HUES64 (cell line): ENCODE measurements at regions not wholly inside any gene's neighbourhood (a gene's known extent, or its start where the extent isn't known, plus 50 kb on each side); places are given as distances from the start of the nearest gene placed in this dataset.

Experiments used
- H3K27ac ChIP-seq: 2 replicates; pipeline ENCODE4 v1.7.0; 2013; ENCODE audit warnings: low read depth, low read length, inconsistent platforms
- H3K27me3 ChIP-seq: 2 replicates; pipeline ENCODE4 v1.6.1; 2013; ENCODE audit warnings: mild to moderate bottlenecking, low read length; ENCODE audit not compliant: insufficient read depth
- H3K36me3 ChIP-seq: 2 replicates; pipeline ENCODE4 v1.6.1; 2013; ENCODE audit warnings: mild to moderate bottlenecking, low read length; ENCODE audit not compliant: insufficient read depth
- H3K4me1 ChIP-seq: 2 replicates; pipeline ENCODE4 v1.6.1; 2013; ENCODE audit warnings: mild to moderate bottlenecking, low read length, moderate library complexity; ENCODE audit not compliant: insufficient read depth
- H3K4me3 ChIP-seq: 2 replicates; pipeline ENCODE4 v1.5.1; 2013; ENCODE audit warnings: mild to moderate bottlenecking, low read length, moderate library complexity
- H3K9ac ChIP-seq: 2 replicates; pipeline ENCODE4 v1.6.1; 2013; ENCODE audit warnings: mild to moderate bottlenecking, low read depth, low read length
- H3K9me3 ChIP-seq: 2 replicates; pipeline ENCODE4 v1.6.1; 2013; ENCODE audit warnings: low read depth, low read length; ENCODE audit not compliant: insufficient read depth
- WGBS: fragments of 150-250, 120-280 bp; methylation state at CpG from one replicate; pipeline ENCODE4 v1.1.7; 2013; ENCODE audit warnings: missing lambda C conversion rate; 5-methylcytosine and 5-hydroxymethylcytosine counted together

GRCh38 chr1:192862271-192862670, 53.4 kb downstream of the RGS2 start:
- 89% methylated on average over 1 of the region's 1 CpG for WGBS
- Histone ChIP-seq H3K9me3 (no peaks in the 10 kb centered on the region), H3K4me1 (no peaks in the 10 kb centered on the region), H3K36me3 (no peaks in the 10 kb centered on the region), H3K9ac (no peak overlapping the region), H3K4me3 (no peak overlapping the region), H3K27ac (no peak overlapping the region), H3K27me3 (no peaks in the 10 kb centered on the region)

GRCh38 chr1:192866241-192866868, 57.5 kb downstream of the RGS2 start:
- Histone ChIP-seq H3K9ac (no peak overlapping the region), H3K27me3 (no peaks in the 10 kb centered on the region), H3K9me3 (no peaks in the 10 kb centered on the region), H3K4me1 (no peaks in the 10 kb centered on the region), H3K36me3 (no peaks in the 10 kb centered on the region), H3K27ac (no peak overlapping the region), H3K4me3 (no peak overlapping the region)
- 98% methylated on average over 4 of the region's 5 CpGs for WGBS

- Histone ChIP-seq H3K36me3 (no peaks in the 10 kb centered on the region), H3K27me3 (no peaks in the 10 kb centered on the region), H3K4me3 (no peak overlapping the region), H3K9me3 (no peaks in the 10 kb centered on the region), H3K4me1 (no peaks in the 10 kb centered on the region), H3K27ac (no peak overlapping the region), H3K9ac (no peak overlapping the region)
- WGBS = 83% methylated on average over 2 of the region's 4 CpGs
These were observed 58.3 kb downstream of the RGS2 start for GRCh38 chr1:192867180-192867579.

GRCh38 chr1:192869308-192869940, 60.6 kb downstream of the RGS2 start:
- Histone ChIP-seq H3K27ac (no peak overlapping the region), H3K9me3 (no peaks in the 10 kb centered on the region), H3K4me3 (no peak overlapping the region), H3K27me3 (no peaks in the 10 kb centered on the region), H3K4me1 (no peaks in the 10 kb centered on the region), H3K9ac (no peak overlapping the region), H3K36me3 (no peaks in the 10 kb centered on the region)
- WGBS = 96% methylated on average over 2 of the region's 4 CpGs

- no peaks in the 10 kb centered on the region for H3K36me3 ChIP-seq
- no peak overlapping the region for H3K27ac ChIP-seq
- WGBS = 90% methylated on average over 3 of the region's 3 CpGs
- H3K9me3 ChIP-seq = no peaks in the 10 kb centered on the region
- H3K27me3 ChIP-seq = no peaks in the 10 kb centered on the region
- no peaks in the 10 kb centered on the region for H3K4me1 ChIP-seq
- H3K9ac ChIP-seq = no peak overlapping the region
- H3K4me3 ChIP-seq = no peak overlapping the region
These were observed 63.2 kb downstream of the RGS2 start for GRCh38 chr1:192872010-192872409.

GRCh38 chr1:192873836-192874235, 65.0 kb downstream of the RGS2 start:
- Histone ChIP-seq H3K36me3 (no peaks in the 10 kb centered on the region), H3K9me3 (no peaks in the 10 kb centered on the region), H3K4me1 (no peaks in the 10 kb centered on the region), H3K4me3 (no peak overlapping the region), H3K27ac (no peak overlapping the region), H3K27me3 (no peaks in the 10 kb centered on the region), H3K9ac (no peak overlapping the region)

- Histone ChIP-seq H3K36me3 (no peaks in the 10 kb centered on the region), H3K27me3 (no peaks in the 10 kb centered on the region), H3K27ac (no peak overlapping the region), H3K9me3 (no peaks in the 10 kb centered on the region), H3K9ac (no peak overlapping the region), H3K4me3 (no peak overlapping the region), H3K4me1 (no peaks in the 10 kb centered on the region)
- 92% methylated on average over 1 of the region's 1 CpG for WGBS
These were observed 67.8 kb downstream of the RGS2 start for GRCh38 chr1:192876633-192877032.

GRCh38 chr1:192877283-192877886, 68.5 kb downstream of the RGS2 start:
- Histone ChIP-seq H3K27me3 (no peaks in the 10 kb centered on the region), H3K4me1 (no peaks in the 10 kb centered on the region), H3K27ac (no peak overlapping the region), H3K9ac (no peak overlapping the region), H3K36me3 (no peaks in the 10 kb centered on the region), H3K4me3 (no peak overlapping the region), H3K9me3 (no peaks in the 10 kb centered on the region)
- 97% methylated on average over 2 of the region's 2 CpGs for WGBS

GRCh38 chr1:192878249-192878648, 69.4 kb downstream of the RGS2 start:
- no peak overlapping the region for H3K4me3 ChIP-seq
- no peaks in the 10 kb centered on the region for H3K36me3 ChIP-seq
- no peak overlapping the region for H3K27ac ChIP-seq
- H3K4me1 ChIP-seq = no peaks in the 10 kb centered on the region
- no peaks in the 10 kb centered on the region for H3K27me3 ChIP-seq
- 88% methylated on average over 1 of the region's 1 CpG for WGBS
- H3K9me3 ChIP-seq = no peaks in the 10 kb centered on the region
- no peak overlapping the region for H3K9ac ChIP-seq

GRCh38 chr1:192879406-192879805, 70.6 kb downstream of the RGS2 start:
- 77% methylated on average over 1 of the region's 1 CpG for WGBS
- no peak overlapping the region for H3K9ac ChIP-seq
- H3K9me3 ChIP-seq = no peaks in the 10 kb centered on the region
- H3K27me3 ChIP-seq = no peaks in the 10 kb centered on the region
- H3K4me3 ChIP-seq = no peak overlapping the region
- H3K36me3 ChIP-seq = no peaks in the 10 kb centered on the region
- no peaks in the 10 kb centered on the region for H3K4me1 ChIP-seq
- no peak overlapping the region for H3K27ac ChIP-seq

- H3K27ac ChIP-seq = no peak overlapping the region
- no peaks in the 10 kb centered on the region for H3K27me3 ChIP-seq
- no peaks in the 10 kb centered on the region for H3K9me3 ChIP-seq
- 87% methylated on average over 1 of the region's 1 CpG for WGBS
- no peaks in the 10 kb centered on the region for H3K4me1 ChIP-seq
- H3K36me3 ChIP-seq = no peaks in the 10 kb centered on the region
- no peak overlapping the region for H3K4me3 ChIP-seq
- H3K9ac ChIP-seq = no peak overlapping the region
These were observed 71.4 kb downstream of the RGS2 start for GRCh38 chr1:192880231-192880630.
